H9 (cell line): ENCODE measurements at regions not wholly inside any gene's neighbourhood (a gene's known extent, or its start where the extent isn't known, plus 50 kb on each side); places are given as distances from the start of the nearest gene placed in this dataset.

ENCODE experiments used
- DNase-seq: peaks from one replicate; pipeline ENCODE4 v3.0.0-alpha.2; 2017
- H2AFZ ChIP-seq: one replicate; pipeline ENCODE4 v1.6.1; 2013; ENCODE audit warnings: mild to moderate bottlenecking, low read length, control low read depth, moderate library complexity
- H2AK5ac ChIP-seq: 2 replicates; pipeline ENCODE4 v1.6.1; 2013; ENCODE audit warnings: low read length, control low read depth, mixed read lengths; ENCODE audit not compliant: insufficient read length
- H2BK120ac ChIP-seq: one replicate; pipeline ENCODE4 v1.6.1; 2013; ENCODE audit warnings: low read depth, mild to moderate bottlenecking, low read length, control low read depth, inconsistent platforms; ENCODE audit not compliant: poor library complexity, severe bottlenecking
- H2BK12ac ChIP-seq: 2 replicates; pipeline ENCODE4 v1.6.1; 2013; ENCODE audit warnings: low read length, control low read depth, mixed read lengths, low read depth; ENCODE audit not compliant: insufficient read length
- H2BK15ac ChIP-seq: 2 replicates; pipeline ENCODE4 v1.6.1; 2013; ENCODE audit warnings: low read depth, low read length, control low read depth
- H2BK20ac ChIP-seq: one replicate; pipeline ENCODE4 v1.6.1; 2013; ENCODE audit warnings: low read depth, mild to moderate bottlenecking, low read length, control low read depth, inconsistent platforms; ENCODE audit not compliant: poor library complexity, severe bottlenecking
- H2BK5ac ChIP-seq: 2 replicates; pipeline ENCODE4 v1.6.1; 2013; ENCODE audit warnings: low read length, control low read depth, mixed read lengths; ENCODE audit not compliant: insufficient read length
- H3K14ac ChIP-seq: 2 replicates; pipeline ENCODE4 v1.6.1; 2013; ENCODE audit warnings: low read length, control low read depth; ENCODE audit not compliant: insufficient read depth
- H3K18ac ChIP-seq: 2 replicates; pipeline ENCODE4 v1.6.1; 2013; ENCODE audit warnings: low read depth, mild to moderate bottlenecking, mixed read lengths, low read length, control low read depth; ENCODE audit not compliant: insufficient read length
- H3K23ac ChIP-seq: 2 replicates; pipeline ENCODE4 v1.6.1; 2013; ENCODE audit warnings: low read length, control low read depth, mixed read lengths, low read depth; ENCODE audit not compliant: insufficient read length
- H3K23me2 ChIP-seq: 2 replicates; pipeline ENCODE4 v1.6.1; 2013; ENCODE audit warnings: low read depth, mild to moderate bottlenecking, mixed read lengths, low read length, control low read depth; ENCODE audit not compliant: insufficient read length, poor library complexity, severe bottlenecking
- H3K27ac ChIP-seq: 2 replicates; pipeline ENCODE4 v1.5.1; 2013; ENCODE audit warnings: low read length, control low read depth, mixed read lengths, low read depth; ENCODE audit not compliant: insufficient read length
- H3K27me3 ChIP-seq: 2 replicates; pipeline ENCODE4 v1.6.1; 2013; ENCODE audit warnings: low read length, control low read depth, inconsistent platforms; ENCODE audit not compliant: insufficient read depth
- H3K4ac ChIP-seq: 2 replicates; pipeline ENCODE4 v1.6.1; 2013; ENCODE audit warnings: low read depth, mild to moderate bottlenecking, control low read depth, inconsistent platforms, low read length, moderate library complexity
- H3K4me1 ChIP-seq: 2 replicates; pipeline ENCODE4 v1.6.1; 2013; ENCODE audit warnings: low read length, control low read depth, inconsistent platforms; ENCODE audit not compliant: insufficient read depth
- H3K4me2 ChIP-seq: 2 replicates; pipeline ENCODE4 v1.6.1; 2013; ENCODE audit warnings: low read length, control low read depth, mixed read lengths; ENCODE audit not compliant: insufficient read length, insufficient read depth
- H3K56ac ChIP-seq: 2 replicates; pipeline ENCODE4 v1.6.1; 2013; ENCODE audit warnings: low read depth, mild to moderate bottlenecking, mixed read lengths, low read length, control low read depth; ENCODE audit not compliant: insufficient read length
- H3K79me1 ChIP-seq: 2 replicates; pipeline ENCODE4 v1.6.1; 2013; ENCODE audit warnings: low read depth, mild to moderate bottlenecking, moderate library complexity, low read length, control low read depth, inconsistent platforms; ENCODE audit not compliant: insufficient read depth, poor library complexity, severe bottlenecking
- H3K79me2 ChIP-seq: 2 replicates; pipeline ENCODE4 v1.6.1; 2013; ENCODE audit warnings: low read length, control low read depth, inconsistent platforms; ENCODE audit not compliant: insufficient read depth
- H3K9ac ChIP-seq: 2 replicates; pipeline ENCODE4 v1.6.1; 2013; ENCODE audit warnings: low read length, control low read depth, mixed read lengths; ENCODE audit not compliant: insufficient read length; ENCODE audit errors: extremely low read depth
- H3K9me3 ChIP-seq: one replicate; pipeline ENCODE4 v1.6.1; 2013; ENCODE audit warnings: low read depth, low read length, inconsistent platforms; ENCODE audit not compliant: control insufficient read depth
- H3T11ph ChIP-seq: one replicate; pipeline ENCODE4 v1.6.1; 2013; ENCODE audit warnings: mild to moderate bottlenecking, low read length, control low read depth, inconsistent platforms
- H4K20me1 ChIP-seq: one replicate; pipeline ENCODE4 v1.6.1; 2013; ENCODE audit not compliant: control insufficient read depth, insufficient read length, insufficient read depth
- H4K5ac ChIP-seq: 2 replicates; pipeline ENCODE4 v1.6.1; 2013; ENCODE audit warnings: low read depth, mild to moderate bottlenecking, mixed read lengths, low read length, control low read depth; ENCODE audit not compliant: insufficient read length
- H4K8ac ChIP-seq: replicated peaks from 2 replicates; pipeline ENCODE4 v1.6.1; 2013; ENCODE audit warnings: low read length, control low read depth, mixed read lengths, low read depth; ENCODE audit not compliant: insufficient read length
- H4K91ac ChIP-seq: 2 replicates; pipeline ENCODE4 v1.6.1; 2013; ENCODE audit warnings: low read depth, mild to moderate bottlenecking, moderate library complexity, mixed read lengths, low read length, control low read depth; ENCODE audit not compliant: insufficient read length
- H3K27ac Mint-ChIP-seq, 3 experiments: 2 replicates in 2 of 3; 3 replicates in 1 of 3; pipeline ENCODE4 v1.8.0; 2020 to 2021; ENCODE audit warnings: mixed read lengths in 3 of 3, mild to moderate bottlenecking in 1 of 3, moderate library complexity in 1 of 3
- H3K27me3 Mint-ChIP-seq: 2 replicates; pipeline ENCODE4 v1.8.0; 2021; ENCODE audit warnings: low read depth, mild to moderate bottlenecking, moderate library complexity, mixed read lengths
- H3K36me3 Mint-ChIP-seq, 3 experiments: 2 replicates in 2 of 3; 3 replicates in 1 of 3; pipeline ENCODE4 v1.8.0; 2020 to 2021; ENCODE audit warnings: low read depth in 3 of 3, mixed read lengths in 3 of 3; ENCODE audit not compliant: insufficient read depth in 1 of 3
- H3K4me1 Mint-ChIP-seq, 2 experiments: 2 replicates each; pipeline ENCODE4 v1.8.0; 2020; ENCODE audit warnings: mixed read lengths in 2 of 2
- H3K4me3 Mint-ChIP-seq, 2 experiments: 2 replicates in 1 of 2; 3 replicates in 1 of 2; pipeline ENCODE4 v1.8.0; 2020 to 2021; ENCODE audit warnings: mild to moderate bottlenecking in 2 of 2, mixed read lengths in 2 of 2, moderate library complexity in 1 of 2
- H3K9me3 Mint-ChIP-seq, 2 experiments: 2 replicates in 1 of 2; 3 replicates in 1 of 2; pipeline ENCODE4 v1.8.0; 2020; ENCODE audit warnings: mild to moderate bottlenecking in 2 of 2, mixed read lengths in 2 of 2, moderate library complexity in 1 of 2
- WGBS: extraction: QIAGEN DNeasy Blood & Tissue Kit; methylation state at CpG from one replicate; pipeline ENCODE4 v1.1.7; 2013; ENCODE audit warnings: missing lambda C conversion rate, low lambda C conversion rate, mixed read lengths; ENCODE audit not compliant: insufficient read length; ENCODE audit errors: extremely low coverage; 5-methylcytosine and 5-hydroxymethylcytosine counted together
- TF ChIP-seq, protein P1 (sequence below): fragments of 200-600 bp; sonication (generic); conservative IDR thresholded peaks from 3 replicates; pipeline ENCODE4 v1.8.0; 2021; ENCODE audit warnings: antibody characterized with exemption, mild to moderate bottlenecking

DNA sequence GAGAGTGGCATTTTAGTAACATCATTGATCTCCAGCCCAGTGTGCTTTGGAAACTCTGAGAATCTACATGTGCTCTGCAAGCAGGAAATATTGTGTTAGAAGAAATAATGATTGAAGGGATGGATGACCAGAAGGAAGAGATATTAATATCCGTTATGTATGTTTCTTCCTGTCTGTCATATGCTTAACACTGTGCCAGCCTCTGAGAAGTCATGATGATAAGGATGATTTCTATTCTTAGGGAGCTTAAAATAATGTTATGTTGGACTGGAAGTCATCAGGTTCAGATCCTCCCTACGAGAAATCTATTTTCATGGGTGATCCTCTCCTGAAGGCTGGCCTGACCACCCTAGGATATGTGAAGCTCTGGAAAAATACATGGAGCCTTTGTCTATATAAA is 192.4 kb upstream of the GORAB start:
- no peaks in the 10 kb centered on the region for H3K36me3 Mint-ChIP-seq
- H3K14ac ChIP-seq, result no peak overlapping the region
- H3K9ac ChIP-seq, result no peak overlapping the region

More for the DNA sequence above, 192.4 kb upstream of the GORAB start:
- Histone ChIP-seq H3K4me1 (no peaks in the 10 kb centered on the region), H2BK120ac (no peak overlapping the region), H2BK5ac (no peak overlapping the region), H3K79me2 (no peaks in the 10 kb centered on the region), H3K9me3 (no peaks in the 10 kb centered on the region), H3K27me3 (no peaks in the 10 kb centered on the region), H3K23ac (no peak overlapping the region), H3K18ac (no peak overlapping the region), H3K23me2 (no peaks in the 10 kb centered on the region), H3K4me2 (no peak overlapping the region), H3T11ph (no peak overlapping the region), H2BK20ac (no peak overlapping the region), H3K4ac (no peak overlapping the region), H2BK15ac (no peak overlapping the region), H4K8ac (no peak overlapping the region), H3K56ac (no peak overlapping the region), H2AFZ (no peak overlapping the region), H2AK5ac (no peak overlapping the region), H4K91ac (no peak overlapping the region), H4K5ac (no peak overlapping the region), H2BK12ac (no peak overlapping the region), H3K27ac (no peak overlapping the region), H4K20me1 (no peaks in the 10 kb centered on the region), H3K79me1 (no peaks in the 10 kb centered on the region)
- TF ChIP-seq, protein P1, sequence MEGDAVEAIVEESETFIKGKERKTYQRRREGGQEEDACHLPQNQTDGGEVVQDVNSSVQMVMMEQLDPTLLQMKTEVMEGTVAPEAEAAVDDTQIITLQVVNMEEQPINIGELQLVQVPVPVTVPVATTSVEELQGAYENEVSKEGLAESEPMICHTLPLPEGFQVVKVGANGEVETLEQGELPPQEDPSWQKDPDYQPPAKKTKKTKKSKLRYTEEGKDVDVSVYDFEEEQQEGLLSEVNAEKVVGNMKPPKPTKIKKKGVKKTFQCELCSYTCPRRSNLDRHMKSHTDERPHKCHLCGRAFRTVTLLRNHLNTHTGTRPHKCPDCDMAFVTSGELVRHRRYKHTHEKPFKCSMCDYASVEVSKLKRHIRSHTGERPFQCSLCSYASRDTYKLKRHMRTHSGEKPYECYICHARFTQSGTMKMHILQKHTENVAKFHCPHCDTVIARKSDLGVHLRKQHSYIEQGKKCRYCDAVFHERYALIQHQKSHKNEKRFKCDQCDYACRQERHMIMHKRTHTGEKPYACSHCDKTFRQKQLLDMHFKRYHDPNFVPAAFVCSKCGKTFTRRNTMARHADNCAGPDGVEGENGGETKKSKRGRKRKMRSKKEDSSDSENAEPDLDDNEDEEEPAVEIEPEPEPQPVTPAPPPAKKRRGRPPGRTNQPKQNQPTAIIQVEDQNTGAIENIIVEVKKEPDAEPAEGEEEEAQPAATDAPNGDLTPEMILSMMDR, result no peak
- DNase-seq, result no peak
- WGBS, result no CpG with 5 or more reads among the region's 2 CpGs
- no peaks in the 10 kb centered on the region for H3K4me1 Mint-ChIP-seq
- H3K27ac Mint-ChIP-seq, result no peak overlapping the region
- H3K9me3 Mint-ChIP-seq, result no peaks in the 10 kb centered on the region
- H3K4me3 Mint-ChIP-seq, result no peak overlapping the region
- no peaks in the 10 kb centered on the region; the same call in 1 of the 2 replicates for H3K27me3 Mint-ChIP-seq
